Lung (tissue), 11 donors: ENCODE measurements at regions not wholly inside any gene's neighbourhood (a gene's known extent, or its start where the extent isn't known, plus 50 kb on each side); places are given as distances from the start of the nearest gene placed in this dataset.

ENCODE experiments used
- ATAC-seq: fragments of 200-7000 bp; cut with Tn5 transposase; one replicate; pipeline ENCODE4 v1.9.1; 2020; ENCODE audit warnings: moderate number of reproducible peaks; ENCODE audit not compliant: insufficient read depth, low FRiP score
- DNase-seq, 3 donors: peaks; one replicate each; pipeline ENCODE4 v3.0.0-alpha.2; 2013 to 2017
- H3K27ac ChIP-seq, 2 donors: one replicate each; pipeline ENCODE4 v1.5.1; 2013; ENCODE audit warnings: mild to moderate bottlenecking in 2 of 2, moderate library complexity in 2 of 2, control low read depth in 1 of 2, inconsistent platforms in 1 of 2, low read depth in 1 of 2, low read length in 1 of 2
- H3K27me3 ChIP-seq, 3 donors: one replicate each; pipeline ENCODE4 v1.5.1; 2013; ENCODE audit warnings: low read length in 2 of 3; ENCODE audit not compliant: control insufficient read depth in 3 of 3, insufficient read depth in 3 of 3
- H3K36me3 ChIP-seq, 4 donors: one replicate each; pipeline ENCODE4 v1.5.1; 2013; ENCODE audit warnings: low read length in 4 of 4, mild to moderate bottlenecking in 1 of 4, moderate library complexity in 1 of 4; ENCODE audit not compliant: control insufficient read depth in 4 of 4, insufficient read depth in 4 of 4
- H3K4me1 ChIP-seq, 5 donors: one replicate each; pipeline ENCODE4 v1.5.1; 2013; ENCODE audit warnings: low read length in 5 of 5, mild to moderate bottlenecking in 2 of 5, moderate library complexity in 1 of 5; ENCODE audit not compliant: control insufficient read depth in 5 of 5, insufficient read depth in 5 of 5
- H3K4me3 ChIP-seq: one replicate; pipeline ENCODE4 v1.5.1; 2013; ENCODE audit warnings: mild to moderate bottlenecking, control low read depth, moderate library complexity
- H3K9ac ChIP-seq, 2 donors: one replicate each; pipeline ENCODE4 v1.5.1; 2013; ENCODE audit warnings: low read length in 2 of 2, control low read depth in 1 of 2; ENCODE audit not compliant: insufficient read depth in 1 of 2
- H3K9me3 ChIP-seq, 4 donors: one replicate each; pipeline ENCODE4 v1.5.1; 2013; ENCODE audit warnings: low read length in 3 of 4, mild to moderate bottlenecking in 1 of 4, moderate library complexity in 1 of 4; ENCODE audit not compliant: control insufficient read depth in 4 of 4, insufficient read depth in 3 of 4
- CTCF ChIP-seq: IDR thresholded peaks from 2 replicates; pipeline ENCODE4 v1.5.1; 2012; ENCODE audit warnings: mild to moderate bottlenecking; ENCODE audit errors: control extremely low read depth, extremely low read depth
- WGBS, 2 donors: extraction: QIAGEN DNeasy Blood & Tissue Kit; methylation state at CpG; one replicate each; pipeline ENCODE4 v1.1.7; 2013; 5-methylcytosine and 5-hydroxymethylcytosine counted together
- donor health status: control.
- donor health status: control.
- donor health status: Bipolar disorder and iron deficiency.
- donor health status: healthy.
- donor health status: DM: yes; HTN: yes; CAD: no.

- Histone ChIP-seq H3K9ac (no peak overlapping the region), H3K27me3 (no peaks in the 10 kb centered on the region), H3K27ac (no peak overlapping the region), H3K9me3 (no peaks in the 10 kb centered on the region), H3K4me1 (no peaks in the 10 kb centered on the region), H3K36me3 (no peaks in the 10 kb centered on the region), H3K4me3 (no peak overlapping the region)
- ATAC-seq, result no peak
- TF ChIP-seq CTCF, result no peak
- no peak for DNase-seq
- 95 to 96% methylated on average over 9 of the region's 9 CpGs for WGBS, 2 donors
Measured at GRCh38 chr2:8374782-8375181, 307.1 kb upstream of the ID2 start.

- 81 to 88% methylated on average over 11 of the region's 11 CpGs for WGBS, 2 donors
Measured at GRCh38 chr2:8376603-8377410, 305.0 kb upstream of the ID2 start.

GRCh38 chr2:8378016-8378810 lies 303.6 kb upstream of the ID2 start:
- Histone ChIP-seq H3K4me1 (no peaks in the 10 kb centered on the region), H3K36me3 (no peaks in the 10 kb centered on the region), H3K9me3 (peaks cover 0 to 2% (median 0%) of the 10 kb centered on the region in 4 donors), H3K27me3 (no peaks in the 10 kb centered on the region), H3K4me3 (no peak overlapping the region), H3K27ac (no peak overlapping the region), H3K9ac (no peak overlapping the region)
- 85 to 92% methylated on average over 9 of the region's 9 CpGs for WGBS, 2 donors
- DNase-seq (no peak), ATAC-seq (no peak)
- no peak for TF ChIP-seq CTCF

More at GRCh38 chr2:8376603-8377410, 305.0 kb upstream of the ID2 start:
- H3K4me1 ChIP-seq, result no peaks in the 10 kb centered on the region
- no peaks in the 10 kb centered on the region for H3K36me3 ChIP-seq
- H3K27ac ChIP-seq, result no peak overlapping the region
- no peak for TF ChIP-seq CTCF
- H3K4me3 ChIP-seq, result no peak overlapping the region
- peaks cover 0 to 2% (median 0%) of the 10 kb centered on the region in 4 donors for H3K9me3 ChIP-seq
- H3K27me3 ChIP-seq, result no peaks in the 10 kb centered on the region
- DNase-seq (no peak), ATAC-seq (no peak)
- H3K9ac ChIP-seq, result no peak overlapping the region
